T-helper 1 cell treated with Interleukin-12 subunit alpha and Interleukin-12 subunit beta and Interleukin-4 antibody, amounts not matched to agents 30 ng/mL and 1 ng/mL, for 36 hours (primary cell): ENCODE measurements at regions not wholly inside any gene's neighbourhood (a gene's known extent, or its start where the extent isn't known, plus 50 kb on each side); places are given as distances from the start of the nearest gene placed in this dataset.
"Not testable (repeated sequence)": the region's sequence is repeated elsewhere in the genome, so short reads cannot be mapped to it uniquely, and the experiment has no call there.

Source experiments
- intact Hi-C: fragments of 100-400 bp; cut with micrococcal nuclease; formaldehyde crosslinking; loops from one replicate; pipeline ENCODE4 v1.15.1; 2024

- intact Hi-C loops, result no loop called here
Observed at GRCh38 chr11:104781037-104781436, 117.2 kb downstream of the CASP12 start.

GRCh38 chr11:104776501-104777170 is 121.6 kb downstream of the CASP12 start:
- intact Hi-C loops, result loop anchor here (2.0 kb wide), 1 partner anchor 22 kb away; no protein-coding TSS in a partner anchor

GRCh38 chr11:104774578-104774977 is 123.7 kb downstream of the CASP12 start:
- intact Hi-C loops, result no loop called here

- intact Hi-C loops, result no loop called here
Observed at GRCh38 chr11:104772806-104773241, 125.4 kb downstream of the CASP12 start.

- intact Hi-C loops, result no loop called here
Observed at GRCh38 chr11:104771763-104772162, 126.5 kb downstream of the CASP12 start.

DNA sequence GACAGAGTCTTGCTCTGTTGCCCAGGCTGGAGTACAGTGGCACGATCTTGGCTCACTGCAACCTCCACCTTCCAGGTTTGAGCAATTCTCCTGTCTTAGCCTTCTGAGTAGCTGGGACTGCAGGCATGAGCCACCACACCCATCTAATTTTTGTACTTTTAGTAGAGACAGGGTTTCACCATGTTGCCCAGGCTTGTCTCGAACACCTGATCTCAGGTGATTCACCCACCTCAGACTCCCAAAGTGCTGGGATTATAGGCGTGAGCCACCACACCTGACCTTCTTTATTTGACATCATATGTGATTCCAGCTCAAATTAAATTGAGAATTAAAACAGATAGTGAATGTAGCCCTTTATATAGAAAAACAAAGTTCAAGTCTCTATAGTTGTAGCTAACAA is 127.2 kb downstream of the CASP12 start:
- intact Hi-C loops, result not testable (repeated sequence)

DNA sequence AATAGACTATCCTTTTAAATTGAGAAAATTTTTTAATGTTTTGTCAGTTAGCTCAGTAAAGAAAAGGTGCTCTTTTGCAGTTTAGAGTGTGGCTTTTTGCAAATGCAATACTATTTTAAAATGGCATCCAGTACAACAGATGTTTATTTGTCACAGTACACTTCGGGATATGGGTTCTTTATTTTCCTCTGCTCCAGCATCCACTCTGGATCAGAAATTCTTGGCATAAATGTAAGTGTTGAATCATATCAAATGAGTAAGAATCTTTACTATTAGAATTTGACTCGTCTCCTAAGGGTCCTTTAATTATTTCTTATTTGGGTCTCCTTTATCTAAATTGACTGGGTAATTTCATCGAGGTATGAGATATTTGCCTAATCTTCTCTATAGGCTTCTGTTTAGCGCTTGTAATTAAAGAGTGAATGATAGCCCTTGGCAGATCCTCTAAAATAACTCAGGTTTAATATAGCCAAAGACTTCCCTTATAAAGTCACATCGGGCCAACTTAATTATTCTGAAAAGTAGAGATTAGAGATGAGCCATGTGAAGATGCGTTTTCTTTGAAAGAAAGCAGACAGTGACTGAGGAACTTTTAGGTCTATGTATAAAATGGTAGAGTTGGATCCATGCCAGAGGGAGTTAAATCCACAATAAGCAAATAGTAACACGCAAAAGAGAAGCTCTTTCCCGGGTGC is 132.7 kb downstream of the CASP12 start:
- intact Hi-C loops, result no loop called here

DNA sequence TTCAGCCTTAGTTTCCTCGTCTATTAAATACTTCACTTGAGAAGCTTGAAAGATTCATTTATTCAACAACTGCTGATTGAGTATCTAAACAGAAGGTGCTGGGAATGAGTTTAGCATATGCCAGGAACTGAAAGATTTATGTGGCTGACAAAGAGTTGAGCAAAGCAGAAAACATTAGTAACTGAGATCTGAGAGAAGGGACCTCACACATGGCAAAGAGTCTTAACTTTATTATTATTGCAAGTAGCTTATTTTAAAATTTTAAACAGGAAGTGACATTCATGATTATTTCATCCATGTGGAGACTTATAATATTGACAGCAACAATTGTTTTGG is 133.6 kb downstream of the CASP12 start:
- intact Hi-C loops, result loop anchor here (5.0 kb wide), 1 partner anchor 57 kb away; no protein-coding TSS in a partner anchor

- intact Hi-C loops, result loop anchor here (5.0 kb wide), 1 partner anchor 57 kb away; no protein-coding TSS in a partner anchor
Observed at GRCh38 chr11:104763930-104764709, 134.1 kb downstream of the CASP12 start.

GRCh38 chr11:104761511-104761910 is 136.7 kb downstream of the CASP12 start:
- intact Hi-C loops, result loop anchor here (2.0 to 5.0 kb wide), 2 partner anchors 37 to 54 kb away; no protein-coding TSS in a partner anchor

DNA sequence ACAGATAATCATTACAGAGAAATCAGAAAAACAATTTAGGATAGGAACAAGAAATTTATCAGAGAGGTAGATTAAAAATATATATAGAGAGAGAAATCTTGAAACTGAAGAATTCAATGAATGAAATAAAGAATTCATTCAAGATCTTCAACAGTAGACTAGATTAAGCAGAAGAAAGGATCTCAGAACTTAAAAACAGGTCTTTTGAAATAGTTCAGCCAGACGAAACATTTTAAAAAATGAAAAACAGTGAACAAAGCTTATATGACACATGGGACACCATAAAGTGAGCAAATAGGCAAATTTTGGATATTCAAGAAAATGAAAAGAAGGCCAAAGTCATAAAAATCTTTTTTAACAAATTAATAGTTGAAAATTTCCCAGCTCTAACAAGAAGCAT is 138.8 kb downstream of the CASP12 start:
- intact Hi-C loops, result no loop called here

DNA sequence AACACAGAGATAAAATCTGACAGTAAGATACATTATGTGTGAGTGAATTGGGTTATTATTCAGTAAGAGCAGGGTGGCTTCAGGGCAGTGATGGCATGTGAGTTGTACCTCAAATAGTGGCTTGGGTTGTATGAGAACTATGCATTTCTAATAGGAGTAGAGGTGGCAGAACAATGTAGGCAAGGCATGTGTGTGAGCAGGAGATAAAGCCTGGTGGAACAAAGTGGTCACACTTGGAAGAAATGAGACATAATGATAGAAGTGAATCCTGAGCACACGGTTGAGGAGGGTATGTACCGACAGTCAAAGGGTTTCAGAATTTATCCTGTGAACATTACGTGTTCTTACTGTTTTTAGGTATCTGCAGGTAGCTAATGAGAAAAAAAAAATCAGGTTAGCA is 159.3 kb downstream of the CASP12 start:
- intact Hi-C loops, result no loop called here

DNA sequence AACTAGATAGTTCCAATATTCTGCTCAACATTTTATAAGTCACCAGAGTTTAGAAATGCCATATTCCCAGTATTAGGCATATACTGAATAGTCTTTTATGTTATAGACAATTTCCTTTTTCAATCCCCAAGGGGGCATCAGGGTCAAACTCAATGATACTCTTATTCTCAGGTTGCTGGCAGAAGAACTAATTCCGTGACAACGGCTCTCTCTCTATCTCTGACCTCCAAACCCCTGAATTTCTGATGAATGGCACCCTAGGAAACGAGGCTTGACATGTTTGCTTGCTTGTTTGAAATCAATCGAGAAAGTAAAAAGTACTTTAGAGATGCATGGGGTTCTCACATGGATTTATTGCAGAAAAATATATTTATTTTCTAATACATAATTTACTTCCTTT is 160.1 kb downstream of the CASP12 start:
- intact Hi-C loops, result no loop called here

DNA sequence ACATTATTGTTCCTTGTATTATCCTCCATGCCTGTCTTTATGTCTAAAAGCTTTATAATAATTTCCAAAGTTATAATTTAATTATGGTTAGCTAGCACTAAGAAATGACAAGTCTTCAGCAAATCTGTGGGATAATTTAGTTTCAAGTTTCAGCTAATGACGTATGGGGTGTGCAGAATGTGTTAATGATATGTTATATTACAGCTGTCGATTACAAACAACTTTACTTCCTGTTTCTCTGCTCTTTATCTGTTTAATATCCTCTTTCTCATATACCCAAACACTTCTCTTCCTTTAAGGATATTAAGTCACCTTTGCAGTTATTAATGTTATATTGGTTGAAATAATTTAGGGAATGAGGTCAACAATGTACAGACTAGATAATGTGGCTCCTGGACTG is 161.8 kb downstream of the CASP12 start:
- intact Hi-C loops, result no loop called here

GRCh38 chr11:104734998-104735397 is 163.3 kb downstream of the CASP12 start:
- intact Hi-C loops, result no loop called here

DNA sequence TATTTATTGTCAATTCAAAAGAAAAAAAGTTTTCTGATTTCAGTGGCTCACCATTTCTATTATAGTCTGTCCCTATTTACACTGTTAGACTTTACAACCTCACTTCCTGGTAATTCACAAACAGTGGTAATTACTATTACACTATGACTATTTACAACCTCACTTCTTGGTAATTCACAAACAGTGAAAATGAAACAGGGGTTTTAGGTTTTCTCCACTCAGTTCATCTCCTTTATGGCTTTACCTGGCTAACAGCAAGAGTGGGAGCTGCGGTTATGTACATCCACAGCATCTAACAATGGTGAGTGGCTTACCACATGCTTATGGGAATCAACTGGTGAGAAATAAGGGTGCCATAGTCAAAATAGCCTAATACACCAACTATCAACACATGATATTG is 166.4 kb downstream of the CASP12 start:
- intact Hi-C loops, result loop anchor here (1.0 kb wide), 2 partner anchors 26 to 63 kb away; no protein-coding TSS in a partner anchor

- intact Hi-C loops, result no loop called here
Observed at GRCh38 chr11:104728927-104729326, 169.3 kb downstream of the CASP12 start.

DNA sequence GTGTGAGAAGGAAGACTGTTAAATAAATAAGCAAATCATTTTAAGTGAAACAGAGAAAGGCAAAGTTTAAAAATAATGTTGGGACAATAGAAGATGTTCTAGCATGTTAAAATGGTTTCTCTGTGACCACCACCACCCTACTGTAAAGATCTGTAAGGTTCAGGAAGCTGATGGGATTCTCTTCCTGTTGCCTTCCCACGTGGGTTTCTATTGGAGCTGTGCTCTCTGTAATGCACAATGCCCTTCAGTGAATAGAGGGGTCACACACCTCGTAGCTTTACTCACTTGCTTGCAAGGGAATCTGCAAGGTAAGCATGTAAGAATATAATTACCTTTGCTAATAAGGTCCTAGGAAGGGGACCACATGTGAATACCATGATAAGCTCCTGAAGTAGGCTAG is 170.5 kb downstream of the CASP12 start:
- intact Hi-C loops, result no loop called here

DNA sequence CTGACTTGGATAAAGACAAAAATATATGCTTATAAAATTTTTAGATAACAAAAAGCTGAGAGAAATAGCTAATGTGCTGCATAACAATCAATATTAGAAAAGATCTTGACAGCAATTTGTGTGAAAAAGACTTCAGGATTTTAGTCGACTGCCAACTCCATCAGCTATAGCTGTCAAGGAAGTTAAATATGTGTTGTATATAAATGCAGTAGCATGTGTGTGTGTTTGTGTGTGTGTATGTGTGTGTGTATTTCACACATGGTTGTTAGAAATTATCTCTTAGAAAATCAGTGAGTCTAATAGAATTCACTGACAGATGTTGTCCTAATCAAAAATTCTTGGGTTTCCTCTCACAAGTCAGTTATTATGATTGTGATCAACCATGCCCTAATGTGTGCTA is 171.2 kb downstream of the CASP12 start:
- intact Hi-C loops, result no loop called here

DNA sequence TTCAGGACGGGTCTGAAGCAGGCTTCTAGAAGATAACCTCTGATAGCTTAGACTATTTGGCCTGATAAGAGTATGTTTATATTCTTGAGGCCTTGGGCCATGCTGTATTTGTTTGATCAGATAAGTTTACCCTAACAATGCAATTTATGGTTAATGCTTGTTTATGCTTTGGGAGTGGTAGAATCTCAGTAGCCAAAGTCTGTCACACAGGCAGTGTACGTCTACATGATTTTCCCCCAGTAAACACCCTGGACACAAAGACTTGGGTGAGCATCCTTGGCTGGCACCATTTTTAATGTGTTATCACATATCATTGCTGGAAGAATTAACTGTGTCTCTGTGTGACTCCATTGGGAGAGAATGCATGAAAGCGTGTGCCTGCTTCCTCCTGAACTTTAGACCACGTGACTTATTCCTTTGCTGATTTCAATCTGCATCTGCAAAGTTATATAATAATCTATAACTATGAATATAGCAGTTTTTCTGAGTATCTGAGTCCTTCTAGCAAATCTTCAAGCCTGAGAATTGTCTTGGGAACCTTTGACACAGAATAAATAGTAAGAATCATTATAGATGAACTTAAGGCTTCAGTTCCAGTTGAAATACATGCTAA is 172.4 kb downstream of the CASP12 start:
- intact Hi-C loops, result no loop called here

- intact Hi-C loops, result no loop called here
Observed at GRCh38 chr11:104713401-104713800, 184.9 kb downstream of the CASP12 start.
